H9 (cell line): ENCODE measurements at regions not wholly inside any gene's neighbourhood (a gene's known extent, or its start where the extent isn't known, plus 50 kb on each side); places are given as distances from the start of the nearest gene placed in this dataset.

Source experiments
- DNase-seq: peaks from one replicate; pipeline ENCODE4 v3.0.0-alpha.2; 2017
- H2AFZ ChIP-seq: one replicate; pipeline ENCODE4 v1.6.1; 2013; ENCODE audit warnings: mild to moderate bottlenecking, low read length, control low read depth, moderate library complexity
- H2AK5ac ChIP-seq: 2 replicates; pipeline ENCODE4 v1.6.1; 2013; ENCODE audit warnings: low read length, control low read depth, mixed read lengths; ENCODE audit not compliant: insufficient read length
- H2BK120ac ChIP-seq: one replicate; pipeline ENCODE4 v1.6.1; 2013; ENCODE audit warnings: low read depth, mild to moderate bottlenecking, low read length, control low read depth, inconsistent platforms; ENCODE audit not compliant: poor library complexity, severe bottlenecking
- H2BK12ac ChIP-seq: 2 replicates; pipeline ENCODE4 v1.6.1; 2013; ENCODE audit warnings: low read length, control low read depth, mixed read lengths, low read depth; ENCODE audit not compliant: insufficient read length
- H2BK15ac ChIP-seq: 2 replicates; pipeline ENCODE4 v1.6.1; 2013; ENCODE audit warnings: low read depth, low read length, control low read depth
- H2BK20ac ChIP-seq: one replicate; pipeline ENCODE4 v1.6.1; 2013; ENCODE audit warnings: low read depth, mild to moderate bottlenecking, low read length, control low read depth, inconsistent platforms; ENCODE audit not compliant: poor library complexity, severe bottlenecking
- H2BK5ac ChIP-seq: 2 replicates; pipeline ENCODE4 v1.6.1; 2013; ENCODE audit warnings: low read length, control low read depth, mixed read lengths; ENCODE audit not compliant: insufficient read length
- H3K14ac ChIP-seq: 2 replicates; pipeline ENCODE4 v1.6.1; 2013; ENCODE audit warnings: low read length, control low read depth; ENCODE audit not compliant: insufficient read depth
- H3K18ac ChIP-seq: 2 replicates; pipeline ENCODE4 v1.6.1; 2013; ENCODE audit warnings: low read depth, mild to moderate bottlenecking, mixed read lengths, low read length, control low read depth; ENCODE audit not compliant: insufficient read length
- H3K23ac ChIP-seq: 2 replicates; pipeline ENCODE4 v1.6.1; 2013; ENCODE audit warnings: low read length, control low read depth, mixed read lengths, low read depth; ENCODE audit not compliant: insufficient read length
- H3K23me2 ChIP-seq: 2 replicates; pipeline ENCODE4 v1.6.1; 2013; ENCODE audit warnings: low read depth, mild to moderate bottlenecking, mixed read lengths, low read length, control low read depth; ENCODE audit not compliant: insufficient read length, poor library complexity, severe bottlenecking
- H3K27ac ChIP-seq: 2 replicates; pipeline ENCODE4 v1.5.1; 2013; ENCODE audit warnings: low read length, control low read depth, mixed read lengths, low read depth; ENCODE audit not compliant: insufficient read length
- H3K27me3 ChIP-seq: 2 replicates; pipeline ENCODE4 v1.6.1; 2013; ENCODE audit warnings: low read length, control low read depth, inconsistent platforms; ENCODE audit not compliant: insufficient read depth
- H3K4ac ChIP-seq: 2 replicates; pipeline ENCODE4 v1.6.1; 2013; ENCODE audit warnings: low read depth, mild to moderate bottlenecking, control low read depth, inconsistent platforms, low read length, moderate library complexity
- H3K4me1 ChIP-seq: 2 replicates; pipeline ENCODE4 v1.6.1; 2013; ENCODE audit warnings: low read length, control low read depth, inconsistent platforms; ENCODE audit not compliant: insufficient read depth
- H3K4me2 ChIP-seq: 2 replicates; pipeline ENCODE4 v1.6.1; 2013; ENCODE audit warnings: low read length, control low read depth, mixed read lengths; ENCODE audit not compliant: insufficient read length, insufficient read depth
- H3K56ac ChIP-seq: 2 replicates; pipeline ENCODE4 v1.6.1; 2013; ENCODE audit warnings: low read depth, mild to moderate bottlenecking, mixed read lengths, low read length, control low read depth; ENCODE audit not compliant: insufficient read length
- H3K79me1 ChIP-seq: 2 replicates; pipeline ENCODE4 v1.6.1; 2013; ENCODE audit warnings: low read depth, mild to moderate bottlenecking, moderate library complexity, low read length, control low read depth, inconsistent platforms; ENCODE audit not compliant: insufficient read depth, poor library complexity, severe bottlenecking
- H3K79me2 ChIP-seq: 2 replicates; pipeline ENCODE4 v1.6.1; 2013; ENCODE audit warnings: low read length, control low read depth, inconsistent platforms; ENCODE audit not compliant: insufficient read depth
- H3K9ac ChIP-seq: 2 replicates; pipeline ENCODE4 v1.6.1; 2013; ENCODE audit warnings: low read length, control low read depth, mixed read lengths; ENCODE audit not compliant: insufficient read length; ENCODE audit errors: extremely low read depth
- H3K9me3 ChIP-seq: one replicate; pipeline ENCODE4 v1.6.1; 2013; ENCODE audit warnings: low read depth, low read length, inconsistent platforms; ENCODE audit not compliant: control insufficient read depth
- H3T11ph ChIP-seq: one replicate; pipeline ENCODE4 v1.6.1; 2013; ENCODE audit warnings: mild to moderate bottlenecking, low read length, control low read depth, inconsistent platforms
- H4K20me1 ChIP-seq: one replicate; pipeline ENCODE4 v1.6.1; 2013; ENCODE audit not compliant: control insufficient read depth, insufficient read length, insufficient read depth
- H4K5ac ChIP-seq: 2 replicates; pipeline ENCODE4 v1.6.1; 2013; ENCODE audit warnings: low read depth, mild to moderate bottlenecking, mixed read lengths, low read length, control low read depth; ENCODE audit not compliant: insufficient read length
- H4K8ac ChIP-seq: replicated peaks from 2 replicates; pipeline ENCODE4 v1.6.1; 2013; ENCODE audit warnings: low read length, control low read depth, mixed read lengths, low read depth; ENCODE audit not compliant: insufficient read length
- H4K91ac ChIP-seq: 2 replicates; pipeline ENCODE4 v1.6.1; 2013; ENCODE audit warnings: low read depth, mild to moderate bottlenecking, moderate library complexity, mixed read lengths, low read length, control low read depth; ENCODE audit not compliant: insufficient read length
- H3K27ac Mint-ChIP-seq, 3 experiments: 2 replicates in 2 of 3; 3 replicates in 1 of 3; pipeline ENCODE4 v1.8.0; 2020 to 2021; ENCODE audit warnings: mixed read lengths in 3 of 3, mild to moderate bottlenecking in 1 of 3, moderate library complexity in 1 of 3
- H3K27me3 Mint-ChIP-seq: 2 replicates; pipeline ENCODE4 v1.8.0; 2021; ENCODE audit warnings: low read depth, mild to moderate bottlenecking, moderate library complexity, mixed read lengths
- H3K36me3 Mint-ChIP-seq, 3 experiments: 2 replicates in 2 of 3; 3 replicates in 1 of 3; pipeline ENCODE4 v1.8.0; 2020 to 2021; ENCODE audit warnings: low read depth in 3 of 3, mixed read lengths in 3 of 3; ENCODE audit not compliant: insufficient read depth in 1 of 3
- H3K4me1 Mint-ChIP-seq, 2 experiments: 2 replicates each; pipeline ENCODE4 v1.8.0; 2020; ENCODE audit warnings: mixed read lengths in 2 of 2
- H3K4me3 Mint-ChIP-seq, 2 experiments: 2 replicates in 1 of 2; 3 replicates in 1 of 2; pipeline ENCODE4 v1.8.0; 2020 to 2021; ENCODE audit warnings: mild to moderate bottlenecking in 2 of 2, mixed read lengths in 2 of 2, moderate library complexity in 1 of 2
- H3K9me3 Mint-ChIP-seq, 2 experiments: 2 replicates in 1 of 2; 3 replicates in 1 of 2; pipeline ENCODE4 v1.8.0; 2020; ENCODE audit warnings: mild to moderate bottlenecking in 2 of 2, mixed read lengths in 2 of 2, moderate library complexity in 1 of 2
- WGBS: extraction: QIAGEN DNeasy Blood & Tissue Kit; methylation state at CpG from one replicate; pipeline ENCODE4 v1.1.7; 2013; ENCODE audit warnings: missing lambda C conversion rate, low lambda C conversion rate, mixed read lengths; ENCODE audit not compliant: insufficient read length; ENCODE audit errors: extremely low coverage; 5-methylcytosine and 5-hydroxymethylcytosine counted together
- TF ChIP-seq, protein P1 (sequence below): fragments of 200-600 bp; sonication (generic); conservative IDR thresholded peaks from 3 replicates; pipeline ENCODE4 v1.8.0; 2021; ENCODE audit warnings: antibody characterized with exemption, mild to moderate bottlenecking

DNA sequence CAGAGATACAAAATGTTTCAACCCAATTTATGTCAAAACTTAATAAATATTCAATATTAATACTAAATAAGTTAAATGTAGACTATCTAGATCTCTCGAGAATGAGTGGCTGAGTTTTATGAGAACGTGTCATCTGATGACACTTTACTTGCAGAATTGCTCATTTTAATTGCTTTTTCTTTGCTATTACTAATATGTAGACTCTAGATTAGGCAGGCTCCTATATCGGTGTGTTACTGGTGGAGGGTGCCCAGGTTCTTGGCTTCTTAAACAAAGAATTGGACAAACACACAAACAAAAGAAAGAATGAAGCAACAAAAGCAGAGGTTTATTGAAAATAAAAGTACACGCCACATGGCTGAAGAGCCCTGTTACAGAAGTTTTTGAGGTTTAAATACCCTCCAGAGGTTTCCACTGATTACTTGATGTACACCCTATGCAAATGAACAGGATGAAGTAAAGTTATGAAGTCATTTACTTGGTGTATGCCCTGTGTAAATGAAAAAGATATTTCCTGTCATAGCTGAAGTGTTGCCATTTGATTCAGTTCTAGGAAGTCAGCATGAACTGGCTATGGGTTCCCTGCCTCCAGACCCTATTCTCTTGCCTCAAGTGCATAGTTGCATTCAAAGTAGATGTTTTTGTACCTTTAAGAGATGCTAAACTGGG, 122.9 kb upstream of the ITGA4 start:
- Histone ChIP-seq H4K91ac (no peak overlapping the region), H4K20me1 (no peaks in the 10 kb centered on the region), H3K9me3 (no peaks in the 10 kb centered on the region), H2AFZ (no peak overlapping the region), H3K9ac (no peak overlapping the region), H3K27ac (no peak overlapping the region), H3K4me2 (no peak overlapping the region), H2BK12ac (no peak overlapping the region), H3K23ac (no peak overlapping the region), H3K79me2 (no peaks in the 10 kb centered on the region), H4K8ac (no peak overlapping the region), H3K23me2 (no peaks in the 10 kb centered on the region), H2BK5ac (no peak overlapping the region), H3T11ph (no peak overlapping the region), H2BK20ac (no peak overlapping the region), H3K27me3 (no peaks in the 10 kb centered on the region), H3K4me1 (no peaks in the 10 kb centered on the region), H3K4ac (no peak overlapping the region), H2BK120ac (no peak overlapping the region), H2AK5ac (no peak overlapping the region), H3K14ac (no peak overlapping the region), H3K79me1 (no peaks in the 10 kb centered on the region), H4K5ac (no peak overlapping the region), H3K56ac (no peak overlapping the region), H3K18ac (no peak overlapping the region), H2BK15ac (no peak overlapping the region)
- no peak for DNase-seq
- no peak overlapping the region for H3K4me3 Mint-ChIP-seq
- WGBS = no CpG with 5 or more reads among the region's 4 CpGs
- H3K4me1 Mint-ChIP-seq = peaks cover 2% of the 10 kb centered on the region in 2 experiments; a peak in 1 of 4 replicates
- no peaks in the 10 kb centered on the region for H3K27me3 Mint-ChIP-seq
- no peak overlapping the region; a peak in 1 of 7 replicates for H3K27ac Mint-ChIP-seq
- peaks cover 0 to 3% (median 0%) of the 10 kb centered on the region in 3 experiments; a peak in 1 of 7 replicates for H3K36me3 Mint-ChIP-seq
- peaks cover 3 to 5% of the 10 kb centered on the region in 2 experiments; a peak in 3 of 5 replicates for H3K9me3 Mint-ChIP-seq
- TF ChIP-seq, protein P1, sequence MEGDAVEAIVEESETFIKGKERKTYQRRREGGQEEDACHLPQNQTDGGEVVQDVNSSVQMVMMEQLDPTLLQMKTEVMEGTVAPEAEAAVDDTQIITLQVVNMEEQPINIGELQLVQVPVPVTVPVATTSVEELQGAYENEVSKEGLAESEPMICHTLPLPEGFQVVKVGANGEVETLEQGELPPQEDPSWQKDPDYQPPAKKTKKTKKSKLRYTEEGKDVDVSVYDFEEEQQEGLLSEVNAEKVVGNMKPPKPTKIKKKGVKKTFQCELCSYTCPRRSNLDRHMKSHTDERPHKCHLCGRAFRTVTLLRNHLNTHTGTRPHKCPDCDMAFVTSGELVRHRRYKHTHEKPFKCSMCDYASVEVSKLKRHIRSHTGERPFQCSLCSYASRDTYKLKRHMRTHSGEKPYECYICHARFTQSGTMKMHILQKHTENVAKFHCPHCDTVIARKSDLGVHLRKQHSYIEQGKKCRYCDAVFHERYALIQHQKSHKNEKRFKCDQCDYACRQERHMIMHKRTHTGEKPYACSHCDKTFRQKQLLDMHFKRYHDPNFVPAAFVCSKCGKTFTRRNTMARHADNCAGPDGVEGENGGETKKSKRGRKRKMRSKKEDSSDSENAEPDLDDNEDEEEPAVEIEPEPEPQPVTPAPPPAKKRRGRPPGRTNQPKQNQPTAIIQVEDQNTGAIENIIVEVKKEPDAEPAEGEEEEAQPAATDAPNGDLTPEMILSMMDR = no peak
